ENCODE measurements at regions not wholly inside any gene's neighbourhood (a gene's known extent, or its start where the extent isn't known, plus 50 kb on each side); places are given as distances from the start of the nearest gene placed in this dataset.

DNA sequence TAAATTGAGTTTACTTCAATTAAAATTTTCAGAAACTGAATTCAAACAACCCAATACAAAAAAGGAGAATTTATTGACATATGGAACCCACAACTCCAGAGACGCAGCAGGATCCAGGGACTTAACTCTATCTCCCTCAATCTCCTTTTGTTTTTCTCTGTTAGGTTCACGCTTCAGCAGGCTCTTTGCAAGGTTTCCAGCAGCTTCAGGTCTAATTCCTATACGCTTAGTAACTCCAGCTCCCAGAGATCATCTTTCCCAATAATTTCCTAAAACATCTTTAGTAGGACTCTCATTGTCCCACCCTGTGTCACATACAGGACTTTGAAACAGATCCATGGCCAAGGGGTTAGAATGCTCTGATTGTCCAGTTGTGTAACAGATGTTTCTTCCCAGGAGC is 175.2 kb downstream of the RMST start:
- CTCF ChIA-PET, result no interaction called here
- TF ChIP-seq, protein P1, sequence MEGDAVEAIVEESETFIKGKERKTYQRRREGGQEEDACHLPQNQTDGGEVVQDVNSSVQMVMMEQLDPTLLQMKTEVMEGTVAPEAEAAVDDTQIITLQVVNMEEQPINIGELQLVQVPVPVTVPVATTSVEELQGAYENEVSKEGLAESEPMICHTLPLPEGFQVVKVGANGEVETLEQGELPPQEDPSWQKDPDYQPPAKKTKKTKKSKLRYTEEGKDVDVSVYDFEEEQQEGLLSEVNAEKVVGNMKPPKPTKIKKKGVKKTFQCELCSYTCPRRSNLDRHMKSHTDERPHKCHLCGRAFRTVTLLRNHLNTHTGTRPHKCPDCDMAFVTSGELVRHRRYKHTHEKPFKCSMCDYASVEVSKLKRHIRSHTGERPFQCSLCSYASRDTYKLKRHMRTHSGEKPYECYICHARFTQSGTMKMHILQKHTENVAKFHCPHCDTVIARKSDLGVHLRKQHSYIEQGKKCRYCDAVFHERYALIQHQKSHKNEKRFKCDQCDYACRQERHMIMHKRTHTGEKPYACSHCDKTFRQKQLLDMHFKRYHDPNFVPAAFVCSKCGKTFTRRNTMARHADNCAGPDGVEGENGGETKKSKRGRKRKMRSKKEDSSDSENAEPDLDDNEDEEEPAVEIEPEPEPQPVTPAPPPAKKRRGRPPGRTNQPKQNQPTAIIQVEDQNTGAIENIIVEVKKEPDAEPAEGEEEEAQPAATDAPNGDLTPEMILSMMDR (IDR thresholded peaks at IDR 0.05; ENCODE audit: low read depth, low read length), result no peak
- 0 out of 2 replicates have a peak, but pooled peaks cover 5% of the 10 kb centered on the region for H3K9me3 ChIP-seq (ENCODE audit: control insufficient read depth, insufficient read depth, low read length)
- no peak overlapping the region for H3K27ac ChIP-seq (ENCODE audit: low read depth, low read length)
- POLR2A ChIA-PET, result no interaction called here
- DNase-seq (ENCODE audit: low read depth, low spot score), result no peak
- H3K4me3 ChIP-seq (ENCODE audit: low read depth, low read length), result no peak overlapping the region
- no peaks in the 10 kb centered on the region for H3K27me3 ChIP-seq (ENCODE audit: control insufficient read depth, insufficient read depth, low read length)

DNA sequence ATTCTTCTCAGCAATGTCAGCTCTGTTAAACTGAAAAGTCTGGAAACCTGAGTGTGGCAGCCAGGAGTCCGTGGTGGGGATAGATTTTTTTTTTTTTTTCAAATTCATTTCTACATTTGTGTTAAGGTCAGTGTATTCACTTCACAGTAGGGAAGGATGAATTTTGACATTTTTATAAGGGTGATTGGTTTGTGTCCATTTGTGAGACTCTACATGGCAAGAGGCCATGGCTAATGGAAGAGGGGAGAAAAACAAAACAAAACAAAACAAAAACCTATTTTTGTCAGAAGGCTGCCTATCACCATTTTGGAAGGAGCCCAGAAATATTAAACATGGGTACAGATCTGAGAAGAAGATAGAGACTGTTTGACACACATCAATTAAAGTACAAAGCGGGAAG is 176.1 kb downstream of the RMST start:
- Histone ChIP-seq H3K27ac (ENCODE audit: low read depth, low read length) (no peak overlapping the region), H3K4me3 (ENCODE audit: low read depth, low read length) (no peak overlapping the region), H3K27me3 (ENCODE audit: control insufficient read depth, insufficient read depth, low read length) (no peaks in the 10 kb centered on the region), H3K9me3 (ENCODE audit: control insufficient read depth, insufficient read depth, low read length) (peaks cover 7% of the 10 kb centered on the region; the same call in 1 of the 2 replicates)
- TF ChIP-seq, protein P1 (IDR thresholded peaks at IDR 0.05; ENCODE audit: low read depth, low read length), result no peak
- DNase-seq (ENCODE audit: low read depth, low spot score), result no peak
- ChIA-PET CTCF (interaction anchor here (0.7 kb wide), 1 partner anchor 11 kb away, joined by 4 read pairs; no protein-coding TSS in a partner anchor), POLR2A (no interaction called here)

- Histone ChIP-seq H3K27ac (ENCODE audit: low read depth, low read length) (no peak overlapping the region), H3K9me3 (ENCODE audit: control insufficient read depth, insufficient read depth, low read length) (peaks cover 13% of the 10 kb centered on the region), H3K4me3 (ENCODE audit: low read depth, low read length) (no peak overlapping the region), H3K27me3 (ENCODE audit: control insufficient read depth, insufficient read depth, low read length) (no peaks in the 10 kb centered on the region)
- CTCF ChIA-PET, result no interaction called here
- DNase-seq (ENCODE audit: low read depth, low spot score), result no peak
- TF ChIP-seq, protein P1 (IDR thresholded peaks at IDR 0.05; ENCODE audit: low read depth, low read length), result no peak
- POLR2A ChIA-PET, result no interaction called here
Observed at GRCh38 chr12:97639702-97640101, 177.1 kb downstream of the RMST start.

GRCh38 chr12:97640826-97641225 is 178.2 kb downstream of the RMST start:
- Histone ChIP-seq H3K9me3 (ENCODE audit: control insufficient read depth, insufficient read depth, low read length) (peaks cover 13% of the 10 kb centered on the region), H3K27ac (ENCODE audit: low read depth, low read length) (no peak overlapping the region), H3K4me3 (ENCODE audit: low read depth, low read length) (no peak overlapping the region), H3K27me3 (ENCODE audit: control insufficient read depth, insufficient read depth, low read length) (no peaks in the 10 kb centered on the region)
- no peak for DNase-seq (ENCODE audit: low read depth, low spot score)
- ChIA-PET CTCF (no interaction called here), POLR2A (no interaction called here)
- TF ChIP-seq, protein P1 (IDR thresholded peaks at IDR 0.05; ENCODE audit: low read depth, low read length), result no peak

- Histone ChIP-seq H3K27me3 (ENCODE audit: control insufficient read depth, insufficient read depth, low read length) (no peaks in the 10 kb centered on the region), H3K27ac (ENCODE audit: low read depth, low read length) (no peak overlapping the region), H3K9me3 (ENCODE audit: control insufficient read depth, insufficient read depth, low read length) (peaks cover 15% of the 10 kb centered on the region), H3K4me3 (ENCODE audit: low read depth, low read length) (no peak overlapping the region)
- TF ChIP-seq, protein P1 (IDR thresholded peaks at IDR 0.05; ENCODE audit: low read depth, low read length), result no peak
- no peak for DNase-seq (ENCODE audit: low read depth, low spot score)
- CTCF ChIA-PET, result no interaction called here
- POLR2A ChIA-PET, result no interaction called here
Observed at GRCh38 chr12:97642911-97643310, 180.3 kb downstream of the RMST start.

All from AG04450 (cell line).